ENCODE measurements at regions not wholly inside any gene's neighbourhood (a gene's known extent, or its start where the extent isn't known, plus 50 kb on each side); places are given as distances from the start of the nearest gene placed in this dataset.

DNA sequence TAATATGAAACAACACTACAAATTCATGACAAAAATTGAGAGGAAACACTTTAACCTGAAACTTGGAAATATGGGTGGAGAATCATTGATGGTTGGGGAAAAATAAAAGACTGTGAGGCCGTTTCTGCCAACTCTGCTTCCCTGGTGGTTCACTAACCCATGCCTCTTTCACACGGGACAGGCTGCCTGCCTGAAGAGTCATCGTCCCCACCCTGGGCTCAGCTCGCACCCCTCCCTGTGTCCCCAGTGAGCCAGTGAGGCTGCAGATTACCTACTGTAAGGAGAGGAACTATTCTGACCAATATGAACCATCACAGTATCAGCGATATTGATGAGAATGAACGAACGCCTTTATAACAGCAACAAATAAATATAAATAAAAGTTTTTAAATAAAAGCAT is 357.8 kb upstream of the CDH20 start:
- DNase-seq (ENCODE audit: low read depth in 2 of 2): no peak
- TF ChIP-seq, protein P1, sequence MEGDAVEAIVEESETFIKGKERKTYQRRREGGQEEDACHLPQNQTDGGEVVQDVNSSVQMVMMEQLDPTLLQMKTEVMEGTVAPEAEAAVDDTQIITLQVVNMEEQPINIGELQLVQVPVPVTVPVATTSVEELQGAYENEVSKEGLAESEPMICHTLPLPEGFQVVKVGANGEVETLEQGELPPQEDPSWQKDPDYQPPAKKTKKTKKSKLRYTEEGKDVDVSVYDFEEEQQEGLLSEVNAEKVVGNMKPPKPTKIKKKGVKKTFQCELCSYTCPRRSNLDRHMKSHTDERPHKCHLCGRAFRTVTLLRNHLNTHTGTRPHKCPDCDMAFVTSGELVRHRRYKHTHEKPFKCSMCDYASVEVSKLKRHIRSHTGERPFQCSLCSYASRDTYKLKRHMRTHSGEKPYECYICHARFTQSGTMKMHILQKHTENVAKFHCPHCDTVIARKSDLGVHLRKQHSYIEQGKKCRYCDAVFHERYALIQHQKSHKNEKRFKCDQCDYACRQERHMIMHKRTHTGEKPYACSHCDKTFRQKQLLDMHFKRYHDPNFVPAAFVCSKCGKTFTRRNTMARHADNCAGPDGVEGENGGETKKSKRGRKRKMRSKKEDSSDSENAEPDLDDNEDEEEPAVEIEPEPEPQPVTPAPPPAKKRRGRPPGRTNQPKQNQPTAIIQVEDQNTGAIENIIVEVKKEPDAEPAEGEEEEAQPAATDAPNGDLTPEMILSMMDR (IDR thresholded peaks at IDR 0.05; ENCODE audit: low read depth, low read length): no peak
- no peak overlapping the region for H3K4me3 ChIP-seq (replicated peaks in 1 of 2; ENCODE audit: low read depth in 2 of 2, low read length in 2 of 2)

DNA sequence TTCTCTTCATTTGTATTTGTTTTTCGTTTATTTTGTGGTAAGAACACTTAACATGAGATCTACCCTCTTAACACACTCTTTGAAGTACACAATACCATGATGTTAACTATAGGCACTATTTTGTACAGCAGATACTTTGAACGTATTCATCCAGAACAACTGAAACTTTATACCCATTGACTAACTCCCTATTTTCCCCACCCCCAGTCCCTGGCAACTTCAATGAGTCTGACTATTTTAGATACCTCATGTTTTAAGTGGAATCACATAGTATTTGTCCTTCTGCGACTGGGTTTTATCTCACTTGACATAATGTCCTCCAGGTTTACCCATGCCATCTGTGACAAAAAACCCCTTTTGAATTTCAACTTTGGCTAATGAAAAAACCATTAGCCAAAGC is 356.3 kb upstream of the CDH20 start:
- no peak overlapping the region for H3K4me3 ChIP-seq (replicated peaks in 1 of 2; ENCODE audit: low read depth in 2 of 2, low read length in 2 of 2)
- DNase-seq (ENCODE audit: low read depth in 2 of 2): no peak
- TF ChIP-seq, protein P1 (IDR thresholded peaks at IDR 0.05; ENCODE audit: low read depth, low read length): no peak

DNA sequence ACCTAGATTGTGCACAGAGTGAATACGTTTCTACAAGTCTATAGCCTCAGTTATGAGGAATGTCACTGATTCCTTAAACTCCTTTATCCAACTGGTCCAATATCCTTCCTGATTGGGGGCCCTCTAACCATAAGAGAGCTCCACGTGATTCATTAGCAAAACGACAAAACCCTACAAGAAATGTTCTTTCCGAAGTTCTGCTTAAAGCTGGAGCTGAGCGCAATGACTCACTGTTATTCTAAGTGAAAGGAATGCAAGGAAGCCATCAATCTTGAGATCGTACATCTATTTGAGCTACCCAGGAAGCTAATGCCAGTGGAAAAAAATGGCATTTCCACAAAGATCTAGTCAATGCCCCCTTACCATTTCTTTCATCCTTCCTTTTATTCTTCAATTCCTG is 354.9 kb upstream of the CDH20 start:
- peak; percentile 64 to 83 for DNase-seq (ENCODE audit: low read depth in 2 of 2)
- TF ChIP-seq, protein P1 (IDR thresholded peaks at IDR 0.05; ENCODE audit: low read depth, low read length): no peak
- no peak overlapping the region for H3K4me3 ChIP-seq (replicated peaks in 1 of 2; ENCODE audit: low read depth in 2 of 2, low read length in 2 of 2)

DNA sequence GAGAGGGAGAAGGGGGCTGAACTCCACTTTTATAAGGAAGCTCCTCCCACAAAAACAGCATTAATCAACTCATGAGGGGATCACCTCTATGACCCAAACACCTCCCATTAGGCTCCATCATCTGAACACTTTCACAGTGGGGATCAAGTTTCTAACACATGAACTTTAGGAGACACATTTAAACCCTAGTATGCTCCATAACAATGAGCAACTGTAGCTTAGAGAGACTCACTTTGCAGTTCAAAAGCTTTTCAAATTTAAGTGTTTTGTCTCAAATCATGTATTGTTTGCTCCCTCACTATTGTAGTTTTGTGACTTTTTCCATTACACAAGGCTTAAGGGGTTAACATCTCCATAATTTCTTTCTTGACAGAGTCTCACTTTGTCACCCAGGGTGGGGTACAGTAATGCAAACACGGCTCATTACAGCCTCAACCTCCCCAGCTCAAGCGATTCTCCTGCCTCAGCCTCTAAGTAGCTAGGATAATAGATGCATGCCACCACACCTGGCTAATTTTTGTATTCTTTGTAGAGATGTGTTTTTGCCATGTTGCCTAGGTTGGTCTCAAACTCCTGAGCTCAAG is 352.7 kb upstream of the CDH20 start:
- no peak for DNase-seq (ENCODE audit: low read depth in 2 of 2)
- H3K4me3 ChIP-seq (replicated peaks in 1 of 2; ENCODE audit: low read depth in 2 of 2, low read length in 2 of 2): no peak overlapping the region
- TF ChIP-seq, protein P1 (IDR thresholded peaks at IDR 0.05; ENCODE audit: low read depth, low read length): no peak

DNA sequence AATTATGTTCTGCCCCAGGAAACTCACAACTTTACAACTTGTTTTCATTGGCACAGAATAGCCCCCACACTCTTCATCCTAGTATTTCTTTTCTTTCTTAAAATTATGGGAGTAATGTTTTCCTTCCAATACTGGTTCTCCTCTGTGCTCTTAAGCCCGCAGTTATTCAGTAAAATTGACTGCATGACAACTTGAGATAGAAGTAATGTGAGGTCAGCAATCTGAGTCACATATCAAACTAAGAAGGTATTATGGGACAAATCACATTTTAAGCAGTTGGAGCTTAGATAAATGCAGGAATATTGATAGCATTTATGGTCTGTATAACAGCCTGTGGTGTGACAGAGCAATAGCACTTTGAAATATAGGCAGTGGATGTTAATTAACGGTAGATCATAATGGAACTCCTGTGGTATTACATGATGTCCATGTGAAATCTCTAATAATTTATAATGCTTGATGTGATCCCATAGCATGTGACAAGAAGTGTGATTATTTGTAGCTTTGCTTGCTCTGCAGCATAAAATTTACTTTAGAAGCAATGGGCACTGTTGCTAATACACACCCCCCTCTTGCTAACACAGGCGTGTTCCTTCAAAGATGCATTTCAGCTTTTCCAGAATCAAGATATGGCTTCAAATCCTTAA is 351.4 kb upstream of the CDH20 start:
- no peak for DNase-seq (ENCODE audit: low read depth in 2 of 2)
- no peak overlapping the region for H3K4me3 ChIP-seq (replicated peaks in 1 of 2; ENCODE audit: low read depth in 2 of 2, low read length in 2 of 2)
- TF ChIP-seq, protein P1 (IDR thresholded peaks at IDR 0.05; ENCODE audit: low read depth, low read length): no peak

DNA sequence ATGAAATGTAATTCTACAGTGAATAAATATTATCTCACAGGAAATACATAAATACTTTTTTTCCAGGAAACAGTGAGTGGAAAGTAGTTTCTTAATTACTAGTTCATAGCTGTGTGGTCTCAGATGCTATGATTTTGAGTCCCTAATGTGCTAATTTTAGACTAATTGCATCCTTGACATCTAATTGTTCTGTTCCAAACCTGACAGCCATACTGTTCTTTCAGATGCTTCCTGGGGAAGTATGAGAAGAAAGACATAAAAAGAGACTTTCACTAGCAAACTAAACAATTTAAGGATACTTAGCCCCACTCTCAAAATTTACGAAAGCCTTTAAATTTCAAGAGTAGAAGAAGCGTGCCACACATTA is 350.9 kb upstream of the CDH20 start:
- TF ChIP-seq, protein P1 (IDR thresholded peaks at IDR 0.05; ENCODE audit: low read depth, low read length): no peak

DNA sequence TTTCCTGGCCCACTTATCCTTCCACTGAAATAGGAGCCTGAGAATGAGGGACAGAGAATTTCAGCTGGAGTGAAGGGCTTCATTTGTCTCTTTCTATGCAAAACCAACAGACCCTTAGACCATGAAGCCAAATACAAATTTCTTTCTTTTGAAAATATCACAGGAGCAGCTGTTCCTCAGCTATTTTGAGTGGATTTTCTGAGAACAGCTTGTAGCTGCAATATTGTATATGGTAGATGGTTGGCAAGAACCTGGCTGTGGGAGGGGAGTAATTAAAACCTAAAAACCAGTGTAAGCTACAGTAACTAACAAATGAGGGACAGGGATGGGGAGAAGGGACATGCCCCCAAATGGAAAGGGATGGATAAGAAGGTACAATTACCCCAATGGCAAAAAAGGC is 350.3 kb upstream of the CDH20 start:
- TF ChIP-seq, protein P1 (IDR thresholded peaks at IDR 0.05; ENCODE audit: low read depth, low read length): no peak
- H3K4me3 ChIP-seq (replicated peaks in 1 of 2; ENCODE audit: low read depth in 2 of 2, low read length in 2 of 2): no peak overlapping the region
- no peak for DNase-seq (ENCODE audit: low read depth in 2 of 2)

More for the DNA sequence above, 350.9 kb upstream of the CDH20 start:
- no peak for DNase-seq (ENCODE audit: low read depth in 2 of 2)
- H3K4me3 ChIP-seq (replicated peaks in 1 of 2; ENCODE audit: low read depth in 2 of 2, low read length in 2 of 2): no peak overlapping the region

Measured in cardiac fibroblast (primary cell).